ENCODE measurements at regions not wholly inside any gene's neighbourhood (a gene's known extent, or its start where the extent isn't known, plus 50 kb on each side); places are given as distances from the start of the nearest gene placed in this dataset.

DNA sequence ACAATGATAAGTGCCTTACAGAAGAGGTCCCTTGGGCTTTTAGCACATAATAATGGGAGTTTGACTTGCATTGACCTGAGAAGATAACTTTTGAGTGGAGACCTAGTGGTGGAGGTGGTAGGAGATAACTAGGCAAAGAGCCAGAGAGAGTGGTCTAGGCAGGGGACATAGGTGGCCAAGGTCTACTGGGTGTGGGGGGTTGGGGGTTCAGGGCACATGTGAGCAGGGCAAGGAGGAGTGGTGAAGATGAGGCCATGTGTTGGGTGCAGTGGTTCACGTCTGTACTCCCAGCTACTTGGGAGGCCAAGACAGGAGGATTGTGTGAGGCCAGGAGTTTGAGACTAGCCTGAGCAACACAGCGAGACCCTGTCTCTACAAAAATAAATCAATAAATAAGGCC, 74.3 kb upstream of the CTNNBL1 start:
- H3K4me3 ChIP-seq (ENCODE audit: low read depth, low read length) = no peak overlapping the region
- TF ChIP-seq, protein P1, sequence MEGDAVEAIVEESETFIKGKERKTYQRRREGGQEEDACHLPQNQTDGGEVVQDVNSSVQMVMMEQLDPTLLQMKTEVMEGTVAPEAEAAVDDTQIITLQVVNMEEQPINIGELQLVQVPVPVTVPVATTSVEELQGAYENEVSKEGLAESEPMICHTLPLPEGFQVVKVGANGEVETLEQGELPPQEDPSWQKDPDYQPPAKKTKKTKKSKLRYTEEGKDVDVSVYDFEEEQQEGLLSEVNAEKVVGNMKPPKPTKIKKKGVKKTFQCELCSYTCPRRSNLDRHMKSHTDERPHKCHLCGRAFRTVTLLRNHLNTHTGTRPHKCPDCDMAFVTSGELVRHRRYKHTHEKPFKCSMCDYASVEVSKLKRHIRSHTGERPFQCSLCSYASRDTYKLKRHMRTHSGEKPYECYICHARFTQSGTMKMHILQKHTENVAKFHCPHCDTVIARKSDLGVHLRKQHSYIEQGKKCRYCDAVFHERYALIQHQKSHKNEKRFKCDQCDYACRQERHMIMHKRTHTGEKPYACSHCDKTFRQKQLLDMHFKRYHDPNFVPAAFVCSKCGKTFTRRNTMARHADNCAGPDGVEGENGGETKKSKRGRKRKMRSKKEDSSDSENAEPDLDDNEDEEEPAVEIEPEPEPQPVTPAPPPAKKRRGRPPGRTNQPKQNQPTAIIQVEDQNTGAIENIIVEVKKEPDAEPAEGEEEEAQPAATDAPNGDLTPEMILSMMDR (IDR thresholded peaks at IDR 0.05; ENCODE audit: borderline replicate concordance, insufficient read depth, low read depth, low read length) = no peak

DNA sequence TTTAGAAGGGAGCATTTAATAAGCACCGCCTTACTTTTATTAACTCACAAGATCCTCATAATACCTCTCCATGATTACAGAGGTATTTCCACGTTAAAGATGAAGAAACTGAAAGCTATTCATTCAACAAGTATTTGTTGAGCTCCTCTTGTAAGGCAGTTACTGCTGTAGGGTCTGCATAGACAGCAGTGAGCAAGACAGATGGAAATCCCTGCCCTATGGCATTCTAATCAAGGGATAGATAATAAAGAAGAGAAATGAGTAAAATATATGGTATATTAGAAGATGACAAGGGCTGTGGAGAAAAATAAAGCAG, 77.8 kb upstream of the CTNNBL1 start:
- TF ChIP-seq, protein P1 (IDR thresholded peaks at IDR 0.05; ENCODE audit: borderline replicate concordance, insufficient read depth, low read depth, low read length) = no peak
- H3K4me3 ChIP-seq (ENCODE audit: low read depth, low read length) = no peak overlapping the region

DNA sequence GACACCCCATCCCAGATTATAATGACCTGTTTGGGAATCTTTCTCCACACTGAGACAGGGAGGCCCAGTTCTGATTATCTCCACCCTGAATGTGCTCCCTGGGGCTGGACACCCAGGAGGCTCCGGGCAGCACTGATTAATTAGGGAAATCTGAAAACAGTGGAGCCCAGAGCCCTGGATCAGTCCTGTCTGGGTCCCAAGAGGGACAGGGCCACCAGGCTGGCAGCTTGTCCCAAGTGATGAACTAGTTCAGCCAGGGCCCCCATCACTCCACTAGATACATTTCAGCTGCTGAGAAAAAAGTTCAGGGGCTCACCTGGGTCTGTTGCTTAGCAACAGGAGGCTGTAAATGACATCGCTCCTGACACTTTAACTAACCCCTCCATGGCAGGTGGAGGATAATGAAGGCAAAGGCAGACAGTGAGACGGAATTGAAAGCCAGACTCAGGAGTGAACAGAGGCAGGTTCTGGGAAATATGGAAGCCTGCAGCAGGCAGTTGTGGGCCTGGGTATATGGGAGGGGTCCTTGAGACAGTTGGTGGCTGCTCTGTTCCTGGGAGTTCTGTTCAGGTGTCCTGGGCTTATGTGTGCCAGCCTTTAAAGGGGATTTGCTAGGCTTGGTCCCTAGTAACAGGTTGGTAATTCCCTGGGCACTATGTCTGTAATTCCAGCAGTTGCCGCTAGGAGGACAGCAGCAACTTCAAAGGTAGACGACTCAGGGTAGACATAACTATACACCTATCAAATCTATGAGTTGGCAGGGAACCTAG, 78.3 kb upstream of the CTNNBL1 start:
- no peak overlapping the region for H3K4me3 ChIP-seq (ENCODE audit: low read depth, low read length)
- TF ChIP-seq, protein P1 (IDR thresholded peaks at IDR 0.05; ENCODE audit: borderline replicate concordance, insufficient read depth, low read depth, low read length) = peak; percentile 68

DNA sequence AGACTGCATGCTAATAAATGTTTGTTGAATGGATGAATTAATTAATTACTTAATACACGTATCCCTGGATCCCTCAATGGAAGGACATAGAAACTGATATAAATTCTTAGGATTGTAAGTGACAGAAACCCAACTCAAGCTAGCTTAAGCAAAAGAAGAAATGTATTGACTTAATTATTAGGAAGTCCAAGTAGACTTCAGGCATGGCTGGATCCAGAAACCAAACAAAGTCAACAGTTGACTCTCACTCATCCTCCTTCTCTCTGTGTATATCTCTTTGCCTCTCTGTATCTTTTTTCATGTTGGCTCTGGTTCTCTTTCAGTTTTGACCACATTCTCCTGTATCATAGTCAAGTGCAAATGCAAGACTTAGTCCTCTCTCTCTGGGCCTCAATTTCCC, 82.0 kb upstream of the CTNNBL1 start:
- TF ChIP-seq, protein P1 (IDR thresholded peaks at IDR 0.05; ENCODE audit: borderline replicate concordance, insufficient read depth, low read depth, low read length) = no peak
- H3K4me3 ChIP-seq (ENCODE audit: low read depth, low read length) = no peak overlapping the region

DNA sequence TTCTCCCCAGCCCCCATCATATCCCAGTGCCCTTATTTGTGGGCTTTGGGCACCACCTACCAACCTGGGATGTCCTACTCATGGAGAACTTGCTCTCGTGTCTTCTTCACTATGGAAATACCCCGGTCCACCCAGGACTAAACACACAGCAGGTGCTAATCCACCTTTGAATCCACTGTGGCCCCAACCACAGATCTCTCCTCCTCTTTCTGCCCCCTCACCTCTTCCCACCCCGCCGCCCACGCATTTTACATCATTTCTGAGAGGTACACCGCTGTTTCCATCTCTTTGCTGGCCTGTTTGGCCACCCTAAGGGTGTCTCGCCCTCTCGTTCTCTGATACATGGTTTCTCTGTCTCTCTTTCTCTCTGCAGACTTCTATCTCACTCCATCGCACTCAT, 82.5 kb upstream of the CTNNBL1 start:
- H3K4me3 ChIP-seq (ENCODE audit: low read depth, low read length) = no peak overlapping the region
- TF ChIP-seq, protein P1 (IDR thresholded peaks at IDR 0.05; ENCODE audit: borderline replicate concordance, insufficient read depth, low read depth, low read length) = no peak

DNA sequence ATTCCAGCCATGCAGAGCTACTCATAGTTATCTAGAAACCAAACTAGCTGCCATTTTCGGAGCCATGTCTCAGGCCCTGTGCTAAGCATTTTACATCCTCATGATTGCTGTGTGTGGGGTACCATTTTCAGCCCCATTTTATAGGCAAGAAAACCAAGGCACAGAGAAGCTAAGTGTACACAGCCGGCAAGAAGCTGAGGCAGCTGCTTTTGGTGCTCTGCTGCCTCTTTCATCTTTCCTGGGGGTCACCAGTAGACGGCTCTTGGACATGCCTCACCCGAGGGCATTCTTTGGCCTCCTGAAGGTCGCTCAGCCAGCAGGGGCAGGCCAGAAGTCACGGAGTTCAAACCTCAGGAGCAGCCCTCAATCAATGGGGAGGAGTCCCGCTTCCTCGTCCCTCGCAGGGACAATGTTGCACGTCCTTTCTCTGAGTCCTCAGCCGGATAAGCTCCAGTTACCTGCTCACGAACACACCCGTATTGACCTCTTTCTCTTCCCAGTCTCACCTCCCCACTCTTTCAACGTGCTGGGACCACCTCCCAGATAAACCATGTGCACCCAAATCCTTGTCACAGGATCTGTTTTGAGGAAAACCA, 82.6 kb upstream of the BLCAP start:
- no peak overlapping the region for H3K4me3 ChIP-seq (ENCODE audit: low read depth, low read length)
- TF ChIP-seq, protein P1 (IDR thresholded peaks at IDR 0.05; ENCODE audit: borderline replicate concordance, insufficient read depth, low read depth, low read length) = no peak

DNA sequence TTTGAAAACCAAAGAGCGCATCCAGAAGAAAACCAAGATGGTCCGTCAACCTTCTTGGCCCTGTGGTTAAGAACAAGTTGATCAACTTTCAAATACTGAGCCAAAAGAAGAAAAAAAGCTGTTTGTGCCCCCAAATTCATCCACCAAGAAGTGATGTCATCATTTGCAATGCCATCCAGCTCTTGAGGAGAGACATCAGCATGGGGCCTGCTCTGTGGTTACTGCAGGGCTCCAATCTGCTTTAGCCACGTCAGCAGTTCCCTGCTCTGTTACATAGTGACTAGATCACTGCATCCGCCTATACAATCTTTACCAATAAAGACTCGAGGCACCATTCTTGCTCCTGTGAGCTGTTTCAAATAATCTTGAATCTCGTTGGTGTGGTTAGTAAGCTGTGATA, 75.0 kb upstream of the BLCAP start:
- TF ChIP-seq, protein P1 (IDR thresholded peaks at IDR 0.05; ENCODE audit: borderline replicate concordance, insufficient read depth, low read depth, low read length) = no peak
- no peak overlapping the region for H3K4me3 ChIP-seq (ENCODE audit: low read depth, low read length)
